ENCODE measurements at regions not wholly inside any gene's neighbourhood (a gene's known extent, or its start where the extent isn't known, plus 50 kb on each side); places are given as distances from the start of the nearest gene placed in this dataset.

- no peak for ATAC-seq
- no peak overlapping the region for H3K27ac Mint-ChIP-seq
- H3K4me3 ChIP-seq = no peak overlapping the region
Observed at GRCh38 chr10:109723305-109723704, 200.0 kb downstream of the XPNPEP1 start.

GRCh38 chr10:109721453-109722064, 201.8 kb downstream of the XPNPEP1 start:
- Mint-ChIP-seq H3K27me3 (ENCODE audit: insufficient read depth, low read depth, poor library complexity) (peaks cover 2% of the 10 kb centered on the region), H3K9me3 (no peaks in the 10 kb centered on the region), H3K36me3 (ENCODE audit: low read depth) (no peaks in the 10 kb centered on the region), H3K4me3 (no peak overlapping the region), H3K4me1 (no peaks in the 10 kb centered on the region), H3K27ac (no peak overlapping the region)
- Histone ChIP-seq H3K27me3 (ENCODE audit: insufficient read depth) (no peaks in the 10 kb centered on the region), H3K27ac (ENCODE audit: low read depth) (no peak overlapping the region), H3K4me3 (no peak overlapping the region), H2AFZ (no peak overlapping the region), H3F3A (replicated peaks; ENCODE audit: low read depth) (no peaks in the 10 kb centered on the region), H3K9me2 (ENCODE audit: insufficient read depth) (no peaks in the 10 kb centered on the region), H3K79me2 (replicated peaks; ENCODE audit: insufficient read depth) (no peaks in the 10 kb centered on the region), H4K20me1 (replicated peaks; ENCODE audit: insufficient read depth) (0 out of 2 replicates have a peak, but pooled peaks cover 3% of the 10 kb centered on the region), H3K4me2 (no peak overlapping the region), H3K36me3 (ENCODE audit: insufficient read depth) (no peaks in the 10 kb centered on the region), H3K4me1 (ENCODE audit: insufficient read depth) (no peaks in the 10 kb centered on the region)
- ATAC-seq (no peak), DNase-seq (ENCODE audit: low spot score) (no peak)
- TF ChIP-seq REST (IDR thresholded peaks at IDR 0.05; ENCODE audit: unreplicated experiment) = no peak
- TF ChIP-seq, protein P1, sequence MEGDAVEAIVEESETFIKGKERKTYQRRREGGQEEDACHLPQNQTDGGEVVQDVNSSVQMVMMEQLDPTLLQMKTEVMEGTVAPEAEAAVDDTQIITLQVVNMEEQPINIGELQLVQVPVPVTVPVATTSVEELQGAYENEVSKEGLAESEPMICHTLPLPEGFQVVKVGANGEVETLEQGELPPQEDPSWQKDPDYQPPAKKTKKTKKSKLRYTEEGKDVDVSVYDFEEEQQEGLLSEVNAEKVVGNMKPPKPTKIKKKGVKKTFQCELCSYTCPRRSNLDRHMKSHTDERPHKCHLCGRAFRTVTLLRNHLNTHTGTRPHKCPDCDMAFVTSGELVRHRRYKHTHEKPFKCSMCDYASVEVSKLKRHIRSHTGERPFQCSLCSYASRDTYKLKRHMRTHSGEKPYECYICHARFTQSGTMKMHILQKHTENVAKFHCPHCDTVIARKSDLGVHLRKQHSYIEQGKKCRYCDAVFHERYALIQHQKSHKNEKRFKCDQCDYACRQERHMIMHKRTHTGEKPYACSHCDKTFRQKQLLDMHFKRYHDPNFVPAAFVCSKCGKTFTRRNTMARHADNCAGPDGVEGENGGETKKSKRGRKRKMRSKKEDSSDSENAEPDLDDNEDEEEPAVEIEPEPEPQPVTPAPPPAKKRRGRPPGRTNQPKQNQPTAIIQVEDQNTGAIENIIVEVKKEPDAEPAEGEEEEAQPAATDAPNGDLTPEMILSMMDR (conservative IDR thresholded peaks at IDR 0.05; ENCODE audit: low read depth in 2 of 2) = no peak
- no peak for TF ChIP-seq JUNB (IDR thresholded peaks at IDR 0.05; ENCODE audit: unreplicated experiment)

More at GRCh38 chr10:109723305-109723704, 200.0 kb downstream of the XPNPEP1 start:
- Histone ChIP-seq H2AFZ (no peak overlapping the region), H3K79me2 (replicated peaks; ENCODE audit: insufficient read depth) (no peaks in the 10 kb centered on the region), H3K27me3 (ENCODE audit: insufficient read depth) (no peaks in the 10 kb centered on the region), H3K4me1 (ENCODE audit: insufficient read depth) (no peaks in the 10 kb centered on the region), H3K27ac (ENCODE audit: low read depth) (no peak overlapping the region), H3F3A (replicated peaks; ENCODE audit: low read depth) (no peaks in the 10 kb centered on the region), H3K36me3 (ENCODE audit: insufficient read depth) (no peaks in the 10 kb centered on the region), H3K9me2 (ENCODE audit: insufficient read depth) (no peaks in the 10 kb centered on the region), H3K4me2 (no peak overlapping the region), H4K20me1 (replicated peaks; ENCODE audit: insufficient read depth) (0 out of 2 replicates have a peak, but pooled peaks cover 3% of the 10 kb centered on the region)
- Mint-ChIP-seq H3K36me3 (ENCODE audit: low read depth) (no peaks in the 10 kb centered on the region), H3K4me3 (no peak overlapping the region), H3K27me3 (ENCODE audit: insufficient read depth, low read depth, poor library complexity) (peaks cover 2% of the 10 kb centered on the region), H3K9me3 (no peaks in the 10 kb centered on the region), H3K4me1 (no peaks in the 10 kb centered on the region)
- DNase-seq (ENCODE audit: low spot score) = no peak
- no peak for TF ChIP-seq ZNF331 (CRISPR knock-in tag; IDR thresholded peaks at IDR 0.05; ENCODE audit: low read depth)
- peak; percentile 52 for TF ChIP-seq REST (IDR thresholded peaks at IDR 0.05; ENCODE audit: unreplicated experiment)

Measured in GM23338 (cell line).